OCI-LY1 (cell line): ENCODE measurements at regions not wholly inside any gene's neighbourhood (a gene's known extent, or its start where the extent isn't known, plus 50 kb on each side); places are given as distances from the start of the nearest gene placed in this dataset.

Experiments
- H2AFZ ChIP-seq: fragments of 200-600 bp; sonication (generic), shearing (Covaris generic); 2 replicates; pipeline ENCODE4 v1.6.0; 2014; ENCODE audit warnings: antibody characterized with exemption, mild to moderate bottlenecking, low read length
- H3F3A ChIP-seq: fragments of 200-600 bp; sonication (generic), shearing (Covaris generic); 2 replicates; pipeline ENCODE4 v1.6.0; 2014; ENCODE audit warnings: mild to moderate bottlenecking, antibody characterized with exemption, low read length, moderate library complexity; ENCODE audit not compliant: insufficient read depth
- H3K27ac ChIP-seq: fragments of 200-600 bp; sonication (generic); 2 replicates; pipeline ENCODE4 v1.5.1; 2014; ENCODE audit warnings: low read length, mixed run types, mild to moderate bottlenecking, low read depth; ENCODE audit not compliant: poor library complexity, severe bottlenecking
- H3K27me3 ChIP-seq: fragments of 200-600 bp; sonication (generic); 2 replicates; pipeline ENCODE4 v1.6.0; 2014; ENCODE audit warnings: antibody characterized with exemption, mild to moderate bottlenecking, low read length, moderate library complexity; ENCODE audit not compliant: insufficient read depth
- H3K36me3 ChIP-seq: fragments of 200-600 bp; sonication (generic); 2 replicates; pipeline ENCODE4 v1.6.1; 2014; ENCODE audit warnings: mild to moderate bottlenecking, antibody characterized with exemption, low read length, moderate library complexity, mixed read lengths; ENCODE audit not compliant: insufficient read depth
- H3K4me1 ChIP-seq: fragments of 200-600 bp; sonication (generic); 2 replicates; pipeline ENCODE4 v1.5.1; 2014; ENCODE audit warnings: mild to moderate bottlenecking, low read length, moderate library complexity; ENCODE audit not compliant: insufficient read depth, severe bottlenecking
- H3K4me2 ChIP-seq: fragments of 200-600 bp; sonication (generic), shearing (Covaris generic); 2 replicates; pipeline ENCODE4 v1.6.1; 2014; ENCODE audit warnings: low read length
- H3K4me3 ChIP-seq: fragments of 200-600 bp; sonication (generic); 2 replicates; pipeline ENCODE4 v1.5.1; 2014; ENCODE audit warnings: low read length, low read depth, mild to moderate bottlenecking, mixed read lengths; ENCODE audit not compliant: poor library complexity, severe bottlenecking
- H3K79me2 ChIP-seq: fragments of 200-600 bp; shearing (Covaris generic); 2 replicates; pipeline ENCODE4 v1.6.1; 2016; ENCODE audit warnings: mixed run types, low read length, mixed read lengths; ENCODE audit not compliant: insufficient read depth
- H3K9ac ChIP-seq: fragments of 200-600 bp; sonication (generic), shearing (Covaris generic); 2 replicates; pipeline ENCODE4 v1.6.1; 2014; ENCODE audit warnings: mild to moderate bottlenecking, low read length, mixed read lengths
- H3K9me2 ChIP-seq: fragments of 200-600 bp; sonication (generic), shearing (Covaris generic); 2 replicates; pipeline ENCODE4 v1.6.1; 2014; ENCODE audit warnings: low read depth, mild to moderate bottlenecking, low read length, mixed read lengths
- H3K9me3 ChIP-seq: fragments of 200-600 bp; shearing (Covaris generic); 2 replicates; pipeline ENCODE4 v1.6.1; 2014; ENCODE audit warnings: low read length, mixed read lengths
- H4K20me1 ChIP-seq: fragments of 200-600 bp; sonication (generic), shearing (Covaris generic); 2 replicates; pipeline ENCODE4 v1.6.0; 2016; ENCODE audit warnings: mild to moderate bottlenecking, low read length; ENCODE audit not compliant: insufficient read depth
- EZH2 ChIP-seq: fragments of 200-600 bp; sonication (generic), shearing (Covaris generic); IDR thresholded peaks from 2 replicates; pipeline ENCODE4 v1.8.0; 2017; ENCODE audit warnings: borderline replicate concordance, mixed run types, mild to moderate bottlenecking, antibody characterized with exemption, low read length, moderate library complexity, mixed read lengths
- TF ChIP-seq, protein P1 (sequence below): fragments of 200-600 bp; sonication (generic), shearing (Covaris generic); IDR thresholded peaks from 2 replicates; pipeline ENCODE4 v1.5.1; 2017; ENCODE audit warnings: mild to moderate bottlenecking, antibody characterized with exemption, low read length, moderate library complexity, mixed read lengths

DNA sequence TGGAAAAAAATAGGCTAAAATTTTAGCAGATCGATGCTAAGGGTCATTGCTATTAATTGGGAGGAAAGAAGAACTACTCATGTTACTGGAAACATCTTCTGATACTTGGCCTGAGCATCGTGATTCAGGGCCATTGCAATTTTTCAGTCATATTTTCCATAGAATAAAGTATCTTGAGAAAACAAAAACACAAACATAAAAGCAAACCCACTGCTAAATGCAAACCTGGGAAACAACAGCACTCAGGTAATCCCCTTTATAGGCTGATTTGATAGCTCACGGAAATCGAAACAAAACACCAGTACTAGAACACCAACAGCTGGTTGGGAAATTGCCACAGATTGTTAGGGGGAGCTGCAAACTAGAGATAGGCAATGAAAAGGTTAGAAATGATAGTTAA lies 172.9 kb upstream of the ESRRG start:
- H3K4me2 ChIP-seq: no peak overlapping the region
- H3K36me3 ChIP-seq: no peaks in the 10 kb centered on the region
- H3K9ac ChIP-seq: no peak overlapping the region
- H3K79me2 ChIP-seq: no peaks in the 10 kb centered on the region
- no peak overlapping the region for H3K4me3 ChIP-seq
- no peaks in the 10 kb centered on the region for H3F3A ChIP-seq
- H2AFZ ChIP-seq: no peak overlapping the region
- H4K20me1 ChIP-seq: no peaks in the 10 kb centered on the region
- no peak overlapping the region for H3K27ac ChIP-seq
- H3K27me3 ChIP-seq: no peaks in the 10 kb centered on the region
- no peaks in the 10 kb centered on the region for H3K4me1 ChIP-seq
- TF ChIP-seq EZH2: no peak
- TF ChIP-seq, protein P1, sequence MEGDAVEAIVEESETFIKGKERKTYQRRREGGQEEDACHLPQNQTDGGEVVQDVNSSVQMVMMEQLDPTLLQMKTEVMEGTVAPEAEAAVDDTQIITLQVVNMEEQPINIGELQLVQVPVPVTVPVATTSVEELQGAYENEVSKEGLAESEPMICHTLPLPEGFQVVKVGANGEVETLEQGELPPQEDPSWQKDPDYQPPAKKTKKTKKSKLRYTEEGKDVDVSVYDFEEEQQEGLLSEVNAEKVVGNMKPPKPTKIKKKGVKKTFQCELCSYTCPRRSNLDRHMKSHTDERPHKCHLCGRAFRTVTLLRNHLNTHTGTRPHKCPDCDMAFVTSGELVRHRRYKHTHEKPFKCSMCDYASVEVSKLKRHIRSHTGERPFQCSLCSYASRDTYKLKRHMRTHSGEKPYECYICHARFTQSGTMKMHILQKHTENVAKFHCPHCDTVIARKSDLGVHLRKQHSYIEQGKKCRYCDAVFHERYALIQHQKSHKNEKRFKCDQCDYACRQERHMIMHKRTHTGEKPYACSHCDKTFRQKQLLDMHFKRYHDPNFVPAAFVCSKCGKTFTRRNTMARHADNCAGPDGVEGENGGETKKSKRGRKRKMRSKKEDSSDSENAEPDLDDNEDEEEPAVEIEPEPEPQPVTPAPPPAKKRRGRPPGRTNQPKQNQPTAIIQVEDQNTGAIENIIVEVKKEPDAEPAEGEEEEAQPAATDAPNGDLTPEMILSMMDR: no peak
- H3K9me3 ChIP-seq: no peaks in the 10 kb centered on the region
- no peaks in the 10 kb centered on the region for H3K9me2 ChIP-seq

DNA sequence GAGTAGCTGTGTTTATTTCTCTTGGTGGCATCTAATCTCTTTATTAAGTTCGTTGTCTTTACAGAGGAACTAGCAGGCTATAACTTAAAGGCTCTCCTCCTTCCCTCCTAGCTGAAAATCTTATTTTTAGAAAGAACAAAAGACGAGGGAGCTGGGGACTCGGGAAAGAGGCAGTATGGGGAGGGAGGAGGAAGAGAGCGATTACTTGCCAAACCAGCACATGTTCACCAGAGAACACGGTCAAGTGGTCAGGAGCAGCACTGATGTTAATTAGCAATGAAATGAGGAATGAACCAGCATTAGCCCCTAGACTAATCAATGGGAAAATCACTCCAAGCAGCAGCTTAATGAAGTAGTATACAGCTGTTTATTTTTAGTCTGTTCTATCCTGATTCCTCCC lies 171.3 kb upstream of the ESRRG start:
- Histone ChIP-seq H3K4me3 (no peak overlapping the region), H3K27me3 (no peaks in the 10 kb centered on the region), H3F3A (no peaks in the 10 kb centered on the region), H3K9me2 (no peaks in the 10 kb centered on the region), H2AFZ (no peak overlapping the region), H4K20me1 (no peaks in the 10 kb centered on the region), H3K9ac (no peak overlapping the region), H3K9me3 (no peaks in the 10 kb centered on the region), H3K4me1 (no peaks in the 10 kb centered on the region), H3K36me3 (no peaks in the 10 kb centered on the region), H3K79me2 (no peaks in the 10 kb centered on the region), H3K4me2 (no peak overlapping the region), H3K27ac (no peak overlapping the region)
- TF ChIP-seq, protein P1: no peak
- TF ChIP-seq EZH2: no peak

DNA sequence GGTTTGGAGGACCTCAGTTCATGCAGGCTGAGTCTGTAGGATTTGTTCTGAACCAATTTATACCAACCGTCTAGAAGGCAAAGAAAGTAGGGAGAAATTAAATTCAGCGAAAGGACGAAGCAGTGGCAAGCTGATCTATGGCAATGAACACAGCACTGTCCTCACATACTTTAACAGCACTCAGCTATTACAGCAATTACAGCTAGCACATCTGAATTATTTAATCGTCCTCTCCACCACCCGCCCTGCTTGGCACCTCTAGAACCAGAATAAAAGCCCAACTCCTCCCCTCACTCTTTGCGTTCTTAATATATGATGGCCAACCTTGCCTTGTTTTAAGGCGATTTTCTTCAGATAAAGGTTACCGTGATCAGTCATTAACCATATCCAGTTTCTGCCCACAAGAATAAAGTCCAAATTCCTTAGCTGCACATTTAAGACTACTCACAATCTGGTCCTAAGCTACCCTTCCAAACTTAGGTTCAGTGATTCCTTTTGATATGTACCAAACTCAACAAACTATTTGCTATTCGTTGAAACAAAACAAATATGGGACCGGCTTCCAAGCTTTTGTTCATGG lies 169.4 kb upstream of the ESRRG start:
- Histone ChIP-seq H2AFZ (no peak overlapping the region), H3K27ac (no peak overlapping the region), H3K9ac (no peak overlapping the region), H3K4me1 (no peaks in the 10 kb centered on the region), H3K27me3 (no peaks in the 10 kb centered on the region), H3F3A (no peaks in the 10 kb centered on the region), H3K9me3 (no peaks in the 10 kb centered on the region), H3K4me2 (no peak overlapping the region), H4K20me1 (no peaks in the 10 kb centered on the region), H3K36me3 (no peaks in the 10 kb centered on the region), H3K9me2 (no peaks in the 10 kb centered on the region), H3K79me2 (no peaks in the 10 kb centered on the region), H3K4me3 (no peak overlapping the region)
- TF ChIP-seq EZH2: no peak

DNA sequence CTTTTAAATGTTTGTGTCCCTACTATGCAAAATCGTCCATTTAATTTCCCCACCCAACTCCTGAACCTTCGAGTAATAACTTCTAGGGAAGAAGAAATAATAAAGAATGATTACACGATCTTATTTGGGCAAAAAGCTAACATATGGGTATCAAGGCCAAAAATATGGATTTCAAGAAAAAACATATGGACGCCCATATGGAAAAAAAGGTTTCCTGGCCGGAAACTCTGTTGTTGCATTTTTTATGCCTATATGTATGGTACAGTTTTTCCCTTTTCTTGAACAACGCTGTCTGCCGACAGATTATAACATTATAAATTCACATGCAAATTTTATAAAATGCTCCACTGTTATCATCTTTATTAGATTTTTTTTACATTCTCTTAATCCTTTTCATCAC lies 167.6 kb upstream of the ESRRG start:
- no peak overlapping the region for H3K9ac ChIP-seq
- H3K4me2 ChIP-seq: no peak overlapping the region
- H3K36me3 ChIP-seq: no peaks in the 10 kb centered on the region
- no peaks in the 10 kb centered on the region for H3K27me3 ChIP-seq
- no peak overlapping the region for H2AFZ ChIP-seq
- H4K20me1 ChIP-seq: no peaks in the 10 kb centered on the region
- H3K79me2 ChIP-seq: no peaks in the 10 kb centered on the region
- no peaks in the 10 kb centered on the region for H3K9me2 ChIP-seq
- no peak for TF ChIP-seq EZH2
- TF ChIP-seq, protein P1: no peak
- H3F3A ChIP-seq: no peaks in the 10 kb centered on the region
- H3K4me1 ChIP-seq: no peaks in the 10 kb centered on the region
- H3K27ac ChIP-seq: no peak overlapping the region
- H3K4me3 ChIP-seq: no peak overlapping the region
- no peaks in the 10 kb centered on the region for H3K9me3 ChIP-seq
